ENCODE measurements at regions not wholly inside any gene's neighbourhood (a gene's known extent, or its start where the extent isn't known, plus 50 kb on each side); places are given as distances from the start of the nearest gene placed in this dataset.

DNA sequence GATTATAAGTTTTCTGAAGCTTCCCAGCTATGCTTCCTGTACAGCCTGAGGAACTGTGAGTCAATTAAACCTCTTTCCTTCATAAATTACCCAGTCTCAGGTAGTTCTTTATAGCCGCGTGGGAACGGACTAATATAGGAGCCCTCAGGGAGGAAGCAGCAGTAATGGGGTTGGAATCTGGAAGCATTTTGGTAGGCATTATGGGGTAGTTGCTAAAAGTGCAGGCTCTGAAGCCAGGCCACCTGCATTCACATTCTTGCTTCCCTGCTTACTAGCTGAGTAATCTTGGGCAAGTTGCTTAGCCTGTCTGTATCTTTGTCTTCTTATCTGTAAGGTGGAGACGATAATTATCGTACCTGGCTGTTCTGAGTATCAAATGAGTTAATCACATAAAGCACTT is 137.9 kb upstream of the NHS start:
- no peak overlapping the region for H3K27ac Mint-ChIP-seq
- Histone ChIP-seq H3K27me3 (ENCODE audit: insufficient read depth) (no peaks in the 10 kb centered on the region), H3K4me3 (no peak overlapping the region), H3K9me2 (ENCODE audit: insufficient read depth) (no peaks in the 10 kb centered on the region), H4K20me1 (replicated peaks; ENCODE audit: insufficient read depth) (no peaks in the 10 kb centered on the region), H3K4me1 (ENCODE audit: insufficient read depth) (no peaks in the 10 kb centered on the region), H2AFZ (no peak overlapping the region), H3K27ac (ENCODE audit: low read depth) (no peak overlapping the region), H3F3A (replicated peaks; ENCODE audit: low read depth) (no peaks in the 10 kb centered on the region), H3K4me2 (no peak overlapping the region), H3K79me2 (replicated peaks; ENCODE audit: insufficient read depth) (no peaks in the 10 kb centered on the region), H3K36me3 (ENCODE audit: insufficient read depth) (no peaks in the 10 kb centered on the region)
- peaks cover 1% of the 10 kb centered on the region for H3K27me3 Mint-ChIP-seq (ENCODE audit: insufficient read depth, low read depth, poor library complexity)
- ATAC-seq (no peak), DNase-seq (ENCODE audit: low spot score) (no peak)
- H3K9me3 Mint-ChIP-seq, result peaks cover 3% of the 10 kb centered on the region; the same call in 2 of the 3 replicates
- no peak for TF ChIP-seq NANOG (IDR thresholded peaks at IDR 0.05; ENCODE audit: borderline replicate concordance)
- no peak overlapping the region for H3K4me3 Mint-ChIP-seq
- H3K4me1 Mint-ChIP-seq, result no peaks in the 10 kb centered on the region; the same call in 2 of the 3 replicates
- 0 out of 3 replicates have a peak, but pooled peaks cover 2% of the 10 kb centered on the region for H3K36me3 Mint-ChIP-seq (ENCODE audit: low read depth)

DNA sequence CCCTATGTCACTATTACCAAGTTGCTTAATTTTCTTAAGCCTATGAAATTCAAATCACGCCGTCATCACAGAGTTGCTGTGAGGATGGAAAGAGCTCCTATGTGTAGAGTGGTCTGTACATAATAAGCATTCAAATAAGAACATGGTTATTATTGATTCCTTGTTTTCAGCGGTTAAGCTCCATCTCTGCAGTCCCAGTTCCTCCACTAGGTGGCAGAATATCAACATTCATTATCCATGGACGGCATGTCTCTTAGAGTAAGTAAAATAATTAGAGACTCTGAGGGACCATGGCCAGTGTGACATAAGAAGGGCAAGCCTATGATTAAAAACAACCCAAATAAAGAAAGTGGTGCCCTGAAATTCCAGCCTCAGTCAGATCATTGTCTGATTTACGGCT is 132.5 kb upstream of the NHS start:
- TF ChIP-seq, protein P1, sequence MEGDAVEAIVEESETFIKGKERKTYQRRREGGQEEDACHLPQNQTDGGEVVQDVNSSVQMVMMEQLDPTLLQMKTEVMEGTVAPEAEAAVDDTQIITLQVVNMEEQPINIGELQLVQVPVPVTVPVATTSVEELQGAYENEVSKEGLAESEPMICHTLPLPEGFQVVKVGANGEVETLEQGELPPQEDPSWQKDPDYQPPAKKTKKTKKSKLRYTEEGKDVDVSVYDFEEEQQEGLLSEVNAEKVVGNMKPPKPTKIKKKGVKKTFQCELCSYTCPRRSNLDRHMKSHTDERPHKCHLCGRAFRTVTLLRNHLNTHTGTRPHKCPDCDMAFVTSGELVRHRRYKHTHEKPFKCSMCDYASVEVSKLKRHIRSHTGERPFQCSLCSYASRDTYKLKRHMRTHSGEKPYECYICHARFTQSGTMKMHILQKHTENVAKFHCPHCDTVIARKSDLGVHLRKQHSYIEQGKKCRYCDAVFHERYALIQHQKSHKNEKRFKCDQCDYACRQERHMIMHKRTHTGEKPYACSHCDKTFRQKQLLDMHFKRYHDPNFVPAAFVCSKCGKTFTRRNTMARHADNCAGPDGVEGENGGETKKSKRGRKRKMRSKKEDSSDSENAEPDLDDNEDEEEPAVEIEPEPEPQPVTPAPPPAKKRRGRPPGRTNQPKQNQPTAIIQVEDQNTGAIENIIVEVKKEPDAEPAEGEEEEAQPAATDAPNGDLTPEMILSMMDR (conservative IDR thresholded peaks at IDR 0.05; ENCODE audit: low read depth in 2 of 2), result peak; percentile 69 to 77
- TF ChIP-seq, protein P2, sequence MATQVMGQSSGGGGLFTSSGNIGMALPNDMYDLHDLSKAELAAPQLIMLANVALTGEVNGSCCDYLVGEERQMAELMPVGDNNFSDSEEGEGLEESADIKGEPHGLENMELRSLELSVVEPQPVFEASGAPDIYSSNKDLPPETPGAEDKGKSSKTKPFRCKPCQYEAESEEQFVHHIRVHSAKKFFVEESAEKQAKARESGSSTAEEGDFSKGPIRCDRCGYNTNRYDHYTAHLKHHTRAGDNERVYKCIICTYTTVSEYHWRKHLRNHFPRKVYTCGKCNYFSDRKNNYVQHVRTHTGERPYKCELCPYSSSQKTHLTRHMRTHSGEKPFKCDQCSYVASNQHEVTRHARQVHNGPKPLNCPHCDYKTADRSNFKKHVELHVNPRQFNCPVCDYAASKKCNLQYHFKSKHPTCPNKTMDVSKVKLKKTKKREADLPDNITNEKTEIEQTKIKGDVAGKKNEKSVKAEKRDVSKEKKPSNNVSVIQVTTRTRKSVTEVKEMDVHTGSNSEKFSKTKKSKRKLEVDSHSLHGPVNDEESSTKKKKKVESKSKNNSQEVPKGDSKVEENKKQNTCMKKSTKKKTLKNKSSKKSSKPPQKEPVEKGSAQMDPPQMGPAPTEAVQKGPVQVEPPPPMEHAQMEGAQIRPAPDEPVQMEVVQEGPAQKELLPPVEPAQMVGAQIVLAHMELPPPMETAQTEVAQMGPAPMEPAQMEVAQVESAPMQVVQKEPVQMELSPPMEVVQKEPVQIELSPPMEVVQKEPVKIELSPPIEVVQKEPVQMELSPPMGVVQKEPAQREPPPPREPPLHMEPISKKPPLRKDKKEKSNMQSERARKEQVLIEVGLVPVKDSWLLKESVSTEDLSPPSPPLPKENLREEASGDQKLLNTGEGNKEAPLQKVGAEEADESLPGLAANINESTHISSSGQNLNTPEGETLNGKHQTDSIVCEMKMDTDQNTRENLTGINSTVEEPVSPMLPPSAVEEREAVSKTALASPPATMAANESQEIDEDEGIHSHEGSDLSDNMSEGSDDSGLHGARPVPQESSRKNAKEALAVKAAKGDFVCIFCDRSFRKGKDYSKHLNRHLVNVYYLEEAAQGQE (IDR thresholded peaks at IDR 0.05; ENCODE audit: unreplicated experiment), result no peak
- Mint-ChIP-seq H3K36me3 (ENCODE audit: low read depth) (no peaks in the 10 kb centered on the region), H3K9me3 (peaks cover 15% of the 10 kb centered on the region; the same call in 2 of the 3 replicates), H3K4me1 (no peaks in the 10 kb centered on the region), H3K4me3 (no peak overlapping the region), H3K27me3 (ENCODE audit: insufficient read depth, low read depth, poor library complexity) (peaks cover 1% of the 10 kb centered on the region), H3K27ac (no peak overlapping the region)
- Histone ChIP-seq H3K27ac (ENCODE audit: low read depth) (no peak overlapping the region), H3K79me2 (replicated peaks; ENCODE audit: insufficient read depth) (no peaks in the 10 kb centered on the region), H2AFZ (no peak overlapping the region), H3F3A (replicated peaks; ENCODE audit: low read depth) (no peaks in the 10 kb centered on the region), H3K4me3 (no peak overlapping the region), H3K4me2 (no peak overlapping the region), H3K27me3 (ENCODE audit: insufficient read depth) (no peaks in the 10 kb centered on the region), H3K36me3 (ENCODE audit: insufficient read depth) (no peaks in the 10 kb centered on the region), H4K20me1 (replicated peaks; ENCODE audit: insufficient read depth) (no peaks in the 10 kb centered on the region), H3K9me2 (ENCODE audit: insufficient read depth) (no peaks in the 10 kb centered on the region), H3K4me1 (ENCODE audit: insufficient read depth) (no peaks in the 10 kb centered on the region)
- DNase-seq (ENCODE audit: low spot score), result peak; percentile 62
- peak; percentile 57 for ATAC-seq

DNA sequence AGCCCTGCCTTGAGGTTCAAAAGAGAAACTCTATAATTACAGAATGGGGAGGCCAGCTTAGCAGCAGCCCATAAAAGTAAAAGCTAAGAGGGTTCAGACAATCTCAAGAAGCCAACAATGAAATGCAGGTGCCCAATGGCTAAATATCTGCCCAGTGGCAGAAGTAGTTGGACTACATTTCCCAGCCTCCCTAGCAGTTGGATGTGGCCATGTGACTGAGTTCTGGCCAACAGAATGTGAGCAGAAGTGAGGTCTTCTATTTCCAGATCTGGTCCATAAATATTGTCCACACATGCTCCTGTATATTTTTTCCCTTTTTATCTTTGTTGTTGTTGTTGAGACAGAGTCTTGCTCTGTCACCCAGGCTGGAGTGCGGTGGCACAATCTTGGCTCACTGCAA is 127.9 kb upstream of the NHS start:
- no peaks in the 10 kb centered on the region for H3K27me3 ChIP-seq (ENCODE audit: insufficient read depth)
- H3F3A ChIP-seq (replicated peaks; ENCODE audit: low read depth), result no peaks in the 10 kb centered on the region
- no peaks in the 10 kb centered on the region for H3K4me1 ChIP-seq (ENCODE audit: insufficient read depth)
- Mint-ChIP-seq H3K4me3 (no peak overlapping the region), H3K9me3 (peaks cover 16% of the 10 kb centered on the region; the same call in 2 of the 3 replicates), H3K36me3 (ENCODE audit: low read depth) (no peaks in the 10 kb centered on the region), H3K4me1 (no peaks in the 10 kb centered on the region), H3K27me3 (ENCODE audit: insufficient read depth, low read depth, poor library complexity) (no peaks in the 10 kb centered on the region), H3K27ac (no peak overlapping the region)
- H3K79me2 ChIP-seq (replicated peaks; ENCODE audit: insufficient read depth), result no peaks in the 10 kb centered on the region
- no peak overlapping the region for H2AFZ ChIP-seq
- H3K9me2 ChIP-seq (ENCODE audit: insufficient read depth), result no peaks in the 10 kb centered on the region
- ATAC-seq (no peak), DNase-seq (ENCODE audit: low spot score) (no peak)
- no peak overlapping the region for H3K4me2 ChIP-seq
- no peaks in the 10 kb centered on the region for H3K36me3 ChIP-seq (ENCODE audit: insufficient read depth)
- H3K4me3 ChIP-seq, result no peak overlapping the region
- H3K27ac ChIP-seq (ENCODE audit: low read depth), result no peak overlapping the region
- no peaks in the 10 kb centered on the region for H4K20me1 ChIP-seq (replicated peaks; ENCODE audit: insufficient read depth)
- TF ChIP-seq, protein P3, sequence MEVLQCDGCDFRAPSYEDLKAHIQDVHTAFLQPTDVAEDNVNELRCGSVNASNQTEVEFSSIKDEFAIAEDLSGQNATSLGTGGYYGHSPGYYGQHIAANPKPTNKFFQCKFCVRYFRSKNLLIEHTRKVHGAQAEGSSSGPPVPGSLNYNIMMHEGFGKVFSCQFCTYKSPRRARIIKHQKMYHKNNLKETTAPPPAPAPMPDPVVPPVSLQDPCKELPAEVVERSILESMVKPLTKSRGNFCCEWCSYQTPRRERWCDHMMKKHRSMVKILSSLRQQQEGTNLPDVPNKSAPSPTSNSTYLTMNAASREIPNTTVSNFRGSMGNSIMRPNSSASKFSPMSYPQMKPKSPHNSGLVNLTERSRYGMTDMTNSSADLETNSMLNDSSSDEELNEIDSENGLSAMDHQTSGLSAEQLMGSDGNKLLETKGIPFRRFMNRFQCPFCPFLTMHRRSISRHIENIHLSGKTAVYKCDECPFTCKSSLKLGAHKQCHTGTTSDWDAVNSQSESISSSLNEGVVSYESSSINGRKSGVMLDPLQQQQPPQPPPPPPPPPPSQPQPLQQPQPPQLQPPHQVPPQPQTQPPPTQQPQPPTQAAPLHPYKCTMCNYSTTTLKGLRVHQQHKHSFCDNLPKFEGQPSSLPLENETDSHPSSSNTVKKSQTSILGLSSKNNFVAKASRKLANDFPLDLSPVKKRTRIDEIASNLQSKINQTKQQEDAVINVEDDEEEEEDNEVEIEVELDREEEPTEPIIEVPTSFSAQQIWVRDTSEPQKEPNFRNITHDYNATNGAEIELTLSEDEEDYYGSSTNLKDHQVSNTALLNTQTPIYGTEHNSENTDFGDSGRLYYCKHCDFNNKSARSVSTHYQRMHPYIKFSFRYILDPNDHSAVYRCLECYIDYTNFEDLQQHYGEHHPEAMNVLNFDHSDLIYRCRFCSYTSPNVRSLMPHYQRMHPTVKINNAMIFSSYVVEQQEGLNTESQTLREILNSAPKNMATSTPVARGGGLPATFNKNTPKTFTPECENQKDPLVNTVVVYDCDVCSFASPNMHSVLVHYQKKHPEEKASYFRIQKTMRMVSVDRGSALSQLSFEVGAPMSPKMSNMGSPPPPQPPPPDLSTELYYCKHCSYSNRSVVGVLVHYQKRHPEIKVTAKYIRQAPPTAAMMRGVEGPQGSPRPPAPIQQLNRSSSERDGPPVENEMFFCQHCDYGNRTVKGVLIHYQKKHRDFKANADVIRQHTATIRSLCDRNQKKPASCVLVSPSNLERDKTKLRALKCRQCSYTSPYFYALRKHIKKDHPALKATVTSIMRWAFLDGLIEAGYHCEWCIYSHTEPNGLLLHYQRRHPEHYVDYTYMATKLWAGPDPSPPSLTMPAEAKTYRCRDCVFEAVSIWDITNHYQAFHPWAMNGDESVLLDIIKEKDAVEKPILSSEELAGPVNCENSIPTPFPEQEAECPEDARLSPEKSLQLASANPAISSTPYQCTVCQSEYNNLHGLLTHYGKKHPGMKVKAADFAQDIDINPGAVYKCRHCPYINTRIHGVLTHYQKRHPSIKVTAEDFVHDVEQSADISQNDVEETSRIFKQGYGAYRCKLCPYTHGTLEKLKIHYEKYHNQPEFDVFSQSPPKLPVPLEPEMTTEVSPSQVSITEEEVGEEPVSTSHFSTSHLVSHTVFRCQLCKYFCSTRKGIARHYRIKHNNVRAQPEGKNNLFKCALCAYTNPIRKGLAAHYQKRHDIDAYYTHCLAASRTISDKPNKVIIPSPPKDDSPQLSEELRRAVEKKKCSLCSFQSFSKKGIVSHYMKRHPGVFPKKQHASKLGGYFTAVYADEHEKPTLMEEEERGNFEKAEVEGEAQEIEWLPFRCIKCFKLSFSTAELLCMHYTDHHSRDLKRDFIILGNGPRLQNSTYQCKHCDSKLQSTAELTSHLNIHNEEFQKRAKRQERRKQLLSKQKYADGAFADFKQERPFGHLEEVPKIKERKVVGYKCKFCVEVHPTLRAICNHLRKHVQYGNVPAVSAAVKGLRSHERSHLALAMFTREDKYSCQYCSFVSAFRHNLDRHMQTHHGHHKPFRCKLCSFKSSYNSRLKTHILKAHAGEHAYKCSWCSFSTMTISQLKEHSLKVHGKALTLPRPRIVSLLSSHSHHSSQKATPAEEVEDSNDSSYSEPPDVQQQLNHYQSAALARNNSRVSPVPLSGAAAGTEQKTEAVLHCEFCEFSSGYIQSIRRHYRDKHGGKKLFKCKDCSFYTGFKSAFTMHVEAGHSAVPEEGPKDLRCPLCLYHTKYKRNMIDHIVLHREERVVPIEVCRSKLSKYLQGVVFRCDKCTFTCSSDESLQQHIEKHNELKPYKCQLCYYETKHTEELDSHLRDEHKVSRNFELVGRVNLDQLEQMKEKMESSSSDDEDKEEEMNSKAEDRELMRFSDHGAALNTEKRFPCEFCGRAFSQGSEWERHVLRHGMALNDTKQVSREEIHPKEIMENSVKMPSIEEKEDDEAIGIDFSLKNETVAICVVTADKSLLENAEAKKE (CRISPR knock-in tag; IDR thresholded peaks at IDR 0.05), result no peak

Measured in GM23338 (cell line).